ENCODE measurements at regions not wholly inside any gene's neighbourhood (a gene's known extent, or its start where the extent isn't known, plus 50 kb on each side); places are given as distances from the start of the nearest gene placed in this dataset.
"Not testable (repeated sequence)": the region's sequence is repeated elsewhere in the genome, so short reads cannot be mapped to it uniquely, and the experiment has no call there.

DNA sequence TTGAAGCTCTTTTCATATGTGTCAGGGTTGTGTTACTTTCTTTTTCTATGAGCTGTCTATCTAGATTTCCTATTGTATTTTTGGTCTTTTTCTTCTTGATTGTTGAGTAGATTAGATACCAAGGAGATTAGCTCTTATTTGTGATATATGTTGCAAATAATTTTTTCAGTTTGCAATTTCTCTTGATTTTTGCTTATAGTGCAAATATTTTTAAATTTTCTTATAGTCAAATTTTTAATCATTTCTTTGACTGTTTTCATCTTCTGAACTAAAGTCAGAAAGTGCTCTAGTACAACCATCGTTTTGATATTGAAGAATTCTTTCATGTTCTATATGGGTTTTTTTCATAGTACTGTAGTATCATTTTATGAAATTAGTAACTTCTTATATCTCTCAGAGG is 193.7 kb downstream of the OSTF1 start:
- DNase-seq (ENCODE audit: low spot score): no peak

DNA sequence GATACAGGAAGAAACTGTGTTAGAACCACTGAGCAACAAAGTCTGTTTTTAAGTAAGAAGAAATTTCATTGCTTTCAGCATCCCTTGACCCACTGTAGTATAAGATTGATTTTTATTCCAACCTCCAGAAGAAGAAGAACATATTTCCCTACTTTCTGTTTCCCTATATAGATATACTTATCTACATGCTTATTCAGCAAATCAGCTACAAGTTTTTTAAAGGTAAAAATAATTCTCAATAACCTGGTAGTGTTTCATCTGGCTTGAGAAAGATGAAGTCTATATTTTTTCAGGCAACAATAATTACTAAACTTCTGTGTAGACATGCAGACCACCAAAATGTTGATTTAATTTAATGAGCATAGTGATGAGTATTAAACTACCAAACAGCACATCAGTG is 201.0 kb downstream of the OSTF1 start:
- no peak for DNase-seq (ENCODE audit: low spot score)

DNA sequence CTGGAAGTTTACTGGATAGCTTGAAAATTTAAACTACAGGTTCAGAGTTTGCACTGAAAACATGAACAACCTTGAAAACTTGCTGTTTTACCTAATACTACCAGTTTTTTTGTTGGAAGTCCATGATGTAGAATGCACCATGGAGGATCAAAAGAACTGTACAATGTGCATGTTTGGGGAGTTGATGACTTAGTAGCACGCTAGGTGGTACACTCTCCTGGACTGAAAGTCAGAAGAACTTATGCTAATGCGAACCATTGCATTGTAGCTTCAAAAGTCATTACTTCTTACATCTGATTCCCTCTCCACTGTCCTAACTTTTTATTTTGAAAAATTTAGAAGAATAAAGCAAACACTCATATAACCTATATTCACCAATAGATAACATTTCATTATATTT is 211.0 kb downstream of the OSTF1 start:
- DNase-seq (ENCODE audit: low spot score): no peak

DNA sequence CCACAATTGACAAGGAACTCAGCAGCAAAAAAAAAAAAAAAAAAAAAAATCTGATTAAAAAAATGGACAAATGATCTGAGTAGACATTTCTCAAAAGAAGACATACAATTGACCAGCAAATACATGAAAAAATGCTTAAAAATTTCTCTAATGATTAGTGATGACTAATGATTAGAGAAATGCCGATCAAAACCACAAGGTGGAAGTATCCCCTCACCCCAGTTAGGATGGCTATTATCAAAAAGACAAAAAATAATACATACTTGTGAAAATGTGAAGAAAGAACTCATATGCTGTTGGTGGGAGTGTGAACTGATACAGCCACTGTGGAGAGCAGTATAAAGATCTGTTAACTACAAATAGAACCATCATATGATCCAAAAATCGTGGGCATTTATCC is 245.3 kb downstream of the OSTF1 start:
- DNase-seq (ENCODE audit: low spot score): no peak

DNA sequence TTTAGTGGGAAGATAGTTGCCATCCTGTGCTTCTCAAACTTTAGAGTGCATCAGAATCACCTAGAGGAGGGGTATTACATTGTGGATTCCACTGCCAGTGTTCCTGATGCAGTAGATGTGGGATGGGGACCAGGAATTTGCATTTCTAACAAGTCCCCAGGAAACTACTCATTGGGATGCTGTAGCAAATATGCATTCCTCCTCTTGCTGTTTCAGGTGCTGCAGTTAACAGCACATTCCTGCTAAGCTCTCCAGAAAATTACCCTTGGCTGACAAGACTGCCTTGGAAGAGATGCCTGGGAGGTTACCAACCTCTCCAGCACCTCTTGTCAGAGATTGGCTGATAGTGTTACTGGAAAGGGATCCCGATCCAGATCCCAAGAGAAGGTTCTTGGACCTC is 270.5 kb downstream of the OSTF1 start:
- no peak for DNase-seq (ENCODE audit: low spot score)

DNA sequence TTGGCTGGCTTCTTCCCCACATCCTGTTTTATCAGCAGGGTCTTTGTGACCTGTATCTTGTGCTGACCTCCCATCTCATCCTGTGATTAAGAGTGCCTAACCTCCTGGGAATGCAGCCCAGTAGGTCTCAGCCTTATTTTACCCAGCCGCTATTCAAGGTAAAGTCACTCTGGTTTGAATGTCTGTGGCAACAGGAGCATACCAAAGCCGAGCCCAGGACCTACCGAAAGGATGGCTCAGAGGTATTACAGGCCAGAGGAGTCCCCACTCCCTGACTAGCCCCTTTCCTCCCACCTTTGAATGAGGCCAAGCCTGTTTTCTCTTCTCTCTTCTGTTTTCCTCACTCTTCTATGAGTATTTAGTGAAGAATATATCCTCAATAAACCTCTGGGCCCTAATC is 271.3 kb downstream of the OSTF1 start:
- no peak for DNase-seq (ENCODE audit: low spot score)

DNA sequence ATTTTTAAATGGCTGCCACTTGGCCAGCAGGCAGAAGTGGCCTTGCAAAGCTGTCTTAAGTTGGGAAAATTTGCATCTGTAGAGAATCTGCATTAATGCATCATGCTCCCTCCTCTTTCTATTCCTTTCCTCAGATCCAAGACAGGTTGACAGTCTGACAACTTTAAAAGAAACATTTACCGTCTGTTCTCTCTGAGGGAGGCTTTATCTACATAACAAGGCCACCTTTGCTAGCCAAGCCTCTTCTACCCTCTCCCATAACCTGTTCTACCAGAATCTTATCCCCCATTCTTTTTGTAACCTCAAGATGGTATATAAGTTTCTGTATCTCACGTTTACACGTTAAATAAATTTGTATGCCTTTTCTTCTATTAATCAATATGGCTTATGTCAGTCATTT is 271.9 kb downstream of the OSTF1 start:
- DNase-seq (ENCODE audit: low spot score): no peak

DNA sequence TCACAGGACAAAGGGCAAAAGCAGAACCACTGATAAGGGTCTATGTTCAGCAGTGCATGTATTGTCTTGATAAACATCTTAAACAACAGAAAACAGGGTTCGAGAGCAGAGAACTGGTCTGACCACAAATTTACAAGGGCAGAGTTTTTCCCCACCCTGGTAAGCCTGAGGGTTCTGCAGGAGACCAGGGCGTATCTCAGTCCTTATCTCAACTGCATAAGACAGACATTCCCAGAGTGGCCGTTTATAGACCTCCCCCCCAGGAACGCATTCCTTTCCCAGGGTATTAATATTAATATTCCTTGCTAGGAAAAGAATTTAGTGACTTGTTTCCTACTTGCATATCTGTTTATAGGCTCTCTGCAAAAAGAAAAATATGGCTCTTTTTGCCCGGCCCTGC is 274.1 kb downstream of the OSTF1 start:
- DNase-seq (ENCODE audit: low spot score): not testable (repeated sequence)

DNA sequence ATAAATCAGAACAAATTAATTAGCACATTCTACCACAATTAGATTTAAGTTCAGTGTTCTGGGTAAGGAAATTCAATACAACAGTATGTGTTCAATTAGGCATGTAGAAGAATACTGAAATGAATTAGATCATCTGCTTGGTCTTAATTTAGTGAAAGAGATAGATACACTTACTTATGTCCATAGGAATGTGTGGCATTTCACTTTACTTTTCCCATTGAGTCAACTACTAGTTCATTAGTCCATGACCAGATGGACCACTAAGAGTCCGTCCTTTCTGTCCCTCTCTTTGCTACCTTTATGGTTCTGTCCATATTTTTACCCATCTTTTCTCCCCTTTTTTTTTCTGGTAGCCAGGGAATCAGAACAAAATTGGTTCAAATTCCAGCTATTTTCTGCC is 276.9 kb downstream of the OSTF1 start:
- no peak for DNase-seq (ENCODE audit: low spot score)

DNA sequence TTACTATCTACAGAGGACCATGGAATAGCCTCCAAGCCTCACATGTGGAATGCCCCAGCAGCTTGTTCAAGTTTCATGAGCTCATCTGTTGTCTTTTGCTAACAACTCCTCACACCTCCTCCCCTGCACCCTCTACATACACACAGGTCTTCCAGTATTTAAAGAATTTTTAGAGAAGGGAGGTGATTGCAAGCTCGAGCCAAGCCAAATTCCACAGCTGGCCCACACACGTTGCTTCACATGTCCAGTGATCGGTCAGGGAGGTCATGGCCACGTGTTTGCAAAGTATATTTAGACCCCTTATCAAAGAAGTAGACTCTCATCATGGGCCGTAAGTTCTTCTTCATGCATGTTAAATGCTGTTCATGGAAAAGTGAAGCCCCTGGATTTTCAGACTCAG is 281.7 kb downstream of the OSTF1 start:
- no peak for DNase-seq (ENCODE audit: low spot score)

DNA sequence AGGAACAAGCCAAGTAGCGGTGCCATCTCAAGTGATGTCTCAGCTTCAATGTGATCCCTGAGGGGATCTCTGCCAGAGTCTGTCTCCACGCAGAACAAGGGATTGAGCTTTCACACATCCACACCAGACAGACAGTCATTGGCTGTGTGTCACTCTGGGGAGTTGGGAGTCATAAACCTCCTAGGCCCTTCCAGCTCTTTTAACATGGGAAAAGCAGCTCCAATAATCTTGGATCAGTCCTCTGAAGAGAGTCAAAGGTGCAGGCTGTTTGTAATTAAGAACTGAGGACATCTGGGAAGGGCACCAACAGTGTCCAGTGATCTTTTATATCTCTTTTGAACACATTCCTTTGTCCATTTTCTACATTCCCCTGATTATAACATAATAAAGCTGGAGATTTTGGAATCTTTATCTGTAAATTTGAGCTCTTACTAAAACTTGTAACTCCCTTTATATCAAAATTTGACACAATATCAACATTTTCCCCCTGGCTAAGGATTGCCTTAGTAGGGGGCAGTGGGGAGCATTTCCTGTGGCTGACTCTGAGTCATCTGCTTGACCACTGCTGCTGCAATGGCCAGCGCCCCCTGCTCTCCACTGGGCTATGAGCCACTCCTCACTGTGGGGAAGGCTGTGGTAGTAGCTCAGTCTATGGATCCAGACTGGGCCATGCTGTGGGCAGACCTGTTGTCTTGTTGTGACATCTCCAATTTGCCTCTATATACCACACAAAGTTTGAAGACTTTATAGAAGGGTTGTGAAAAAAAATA is 284.4 kb downstream of the OSTF1 start:
- no peak for DNase-seq (ENCODE audit: low spot score)

DNA sequence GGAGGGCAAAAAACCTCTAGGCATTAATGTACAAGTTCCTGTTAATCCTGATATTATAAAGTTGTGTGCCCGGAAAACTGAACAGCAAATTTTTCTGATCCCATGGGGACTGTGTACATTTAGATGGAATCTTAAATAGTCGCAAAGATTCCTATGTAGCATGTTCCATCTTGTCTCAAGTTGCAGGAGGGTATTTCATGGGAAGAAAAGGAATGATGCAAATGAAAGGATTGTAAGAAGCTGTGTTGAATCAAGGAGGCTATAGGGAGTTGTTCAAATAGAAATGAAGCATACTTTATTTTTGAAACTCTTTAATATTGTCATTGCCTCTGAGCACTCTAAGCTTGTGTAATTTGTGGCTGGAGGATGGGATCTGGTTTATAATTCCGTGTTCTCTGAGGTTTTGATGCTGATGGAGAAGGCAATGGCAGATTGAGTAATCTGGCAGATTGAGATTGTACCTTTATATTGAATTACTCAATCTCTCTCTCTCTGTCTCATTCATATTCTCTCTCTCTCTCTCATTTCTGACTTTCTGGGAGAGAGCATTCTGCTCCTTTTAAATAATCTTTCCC is 288.5 kb downstream of the OSTF1 start:
- no peak for DNase-seq (ENCODE audit: low spot score)

DNA sequence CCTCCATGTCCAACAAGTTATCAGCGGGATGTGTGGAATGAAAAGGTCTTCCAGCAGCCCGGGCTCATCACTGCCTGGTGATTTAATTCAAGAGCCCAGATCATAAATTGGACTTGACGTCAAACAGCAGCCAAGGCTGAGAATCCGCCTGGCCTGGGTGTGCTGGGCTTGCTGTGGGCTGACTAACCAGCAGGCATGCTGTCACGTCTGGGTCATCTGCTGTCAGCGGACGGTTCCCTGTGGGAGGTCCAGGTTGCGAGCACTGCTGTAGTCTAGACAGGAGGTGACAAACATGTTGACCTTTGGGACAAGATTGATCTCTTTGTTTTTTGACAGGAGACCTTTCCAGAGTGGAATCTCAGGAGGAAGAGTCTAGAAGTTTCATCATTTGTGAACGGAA is 289.7 kb downstream of the OSTF1 start:
- no peak for DNase-seq (ENCODE audit: low spot score)

DNA sequence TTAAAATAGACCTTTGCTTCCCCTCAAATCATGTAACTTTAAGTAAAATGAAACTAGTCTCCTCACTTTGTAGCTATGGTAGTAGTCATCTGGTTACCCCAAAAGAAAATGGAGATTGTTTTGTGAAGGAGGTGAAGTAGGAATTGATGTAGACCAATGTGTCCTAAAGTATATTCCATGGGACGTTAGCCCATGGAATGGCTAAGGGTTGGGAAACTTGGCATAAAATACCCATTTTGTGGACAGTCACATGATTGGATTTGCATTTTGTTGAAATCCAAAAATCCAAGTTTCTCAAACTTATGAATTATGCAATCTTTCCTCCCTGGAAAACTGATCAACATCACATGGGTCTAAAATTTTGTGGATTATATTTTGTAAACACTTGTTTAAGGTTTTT is 290.6 kb downstream of the OSTF1 start:
- DNase-seq (ENCODE audit: low spot score): no peak

DNA sequence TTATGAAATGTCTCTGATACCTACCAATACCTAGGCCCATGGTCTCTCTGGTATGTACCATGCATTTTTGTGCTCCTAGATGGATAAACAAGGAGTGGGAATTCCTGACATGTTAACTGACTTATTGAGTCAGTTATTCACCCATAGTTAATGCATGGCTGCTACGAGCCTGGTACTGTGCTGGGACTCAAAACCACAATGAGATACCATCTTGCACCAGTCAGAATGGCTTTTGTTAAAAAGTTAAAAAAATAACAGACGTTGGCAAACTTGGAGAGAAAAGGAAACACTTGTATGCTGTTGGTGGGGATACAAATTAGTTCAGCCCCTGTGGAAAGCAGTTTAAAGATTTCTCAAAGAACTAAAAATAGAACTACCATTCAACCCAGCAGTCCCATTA is 293.8 kb downstream of the OSTF1 start:
- no peak for DNase-seq (ENCODE audit: low spot score)

DNA sequence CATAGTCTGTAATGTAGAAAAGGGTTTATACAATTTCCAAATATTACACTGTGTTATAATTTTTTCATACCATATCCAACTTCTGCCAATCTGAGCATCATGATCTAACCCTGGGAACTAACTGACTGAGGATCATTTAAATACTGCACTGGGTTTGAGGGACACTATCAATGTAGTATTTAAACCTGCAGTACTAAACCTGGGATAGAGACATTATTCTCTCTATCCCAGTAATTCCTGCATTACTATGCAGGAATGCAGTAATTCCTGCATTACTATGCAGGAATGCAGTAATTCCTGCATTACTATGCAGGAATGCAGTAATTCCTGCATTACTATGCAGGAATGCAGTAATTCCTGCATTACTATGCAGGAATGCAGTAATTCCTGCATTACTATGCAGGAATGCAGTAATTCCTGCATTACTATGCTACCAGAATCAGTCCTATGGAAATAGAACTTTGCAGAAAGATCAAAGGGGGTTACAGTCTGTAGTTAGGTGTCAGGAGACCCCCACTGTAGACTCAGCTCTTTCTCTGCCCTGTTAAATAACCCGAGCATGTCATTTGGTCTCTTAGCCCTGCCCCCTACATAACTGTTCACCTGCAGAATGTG is 295.2 kb downstream of the OSTF1 start:
- DNase-seq (ENCODE audit: low spot score): not testable (repeated sequence)

DNA sequence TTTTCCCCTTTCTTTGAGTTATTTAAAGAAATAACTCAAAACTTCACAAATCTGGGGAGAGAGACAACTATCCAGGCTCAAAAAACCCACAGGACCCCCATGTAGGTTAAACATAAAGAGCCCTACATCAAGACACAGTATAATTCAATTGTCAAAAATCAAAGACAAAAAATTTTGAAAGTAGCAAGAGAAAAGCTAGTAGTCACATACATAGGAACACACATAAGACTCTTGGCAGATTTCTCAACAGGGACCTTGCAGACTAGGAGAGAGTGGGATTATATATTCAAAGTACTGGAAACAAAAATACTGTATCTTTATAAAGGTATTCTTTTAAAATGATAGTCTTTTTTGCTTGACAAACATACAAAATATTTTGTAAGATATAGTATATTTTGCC is 296.9 kb downstream of the OSTF1 start:
- DNase-seq (ENCODE audit: low spot score): no peak

DNA sequence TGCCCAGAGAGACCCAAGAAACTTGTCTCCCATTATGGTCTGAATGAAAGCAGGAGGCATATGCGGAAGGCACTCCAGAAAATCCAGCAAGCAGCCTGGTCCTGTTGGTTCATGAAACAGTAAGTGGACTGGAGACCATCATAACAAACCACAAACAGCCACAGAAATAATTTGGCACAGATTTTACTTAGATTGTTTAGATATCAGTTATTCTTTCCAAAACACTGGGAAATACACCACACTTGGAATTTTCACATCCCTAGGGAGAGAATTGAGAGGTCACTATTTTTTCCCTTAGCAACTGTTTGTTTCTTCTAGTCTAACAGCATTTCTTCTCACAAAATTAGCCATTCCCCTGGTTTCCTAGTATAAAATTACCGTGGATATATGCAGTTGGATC is 300.8 kb downstream of the OSTF1 start:
- DNase-seq (ENCODE audit: low spot score): no peak

DNA sequence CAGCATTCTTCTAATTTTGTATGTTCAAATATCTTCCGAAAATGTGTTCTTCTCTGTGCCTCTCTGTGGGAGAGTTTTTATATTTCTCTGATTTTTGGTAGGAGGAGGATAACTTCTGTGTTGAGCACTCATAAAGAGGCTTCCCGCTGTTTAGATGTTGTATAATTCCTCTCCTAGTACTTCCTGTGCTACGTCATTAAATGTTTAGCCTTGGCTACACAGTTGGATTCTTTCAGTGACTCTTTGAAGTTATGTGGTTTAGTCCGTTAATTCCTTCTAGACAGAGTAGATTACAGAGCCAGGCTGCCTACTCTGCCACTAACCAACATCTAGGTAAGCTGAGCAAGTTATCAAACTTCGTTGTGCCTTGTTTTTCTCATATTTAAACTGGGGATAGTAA is 302.6 kb downstream of the OSTF1 start:
- DNase-seq (ENCODE audit: low spot score): no peak

DNA sequence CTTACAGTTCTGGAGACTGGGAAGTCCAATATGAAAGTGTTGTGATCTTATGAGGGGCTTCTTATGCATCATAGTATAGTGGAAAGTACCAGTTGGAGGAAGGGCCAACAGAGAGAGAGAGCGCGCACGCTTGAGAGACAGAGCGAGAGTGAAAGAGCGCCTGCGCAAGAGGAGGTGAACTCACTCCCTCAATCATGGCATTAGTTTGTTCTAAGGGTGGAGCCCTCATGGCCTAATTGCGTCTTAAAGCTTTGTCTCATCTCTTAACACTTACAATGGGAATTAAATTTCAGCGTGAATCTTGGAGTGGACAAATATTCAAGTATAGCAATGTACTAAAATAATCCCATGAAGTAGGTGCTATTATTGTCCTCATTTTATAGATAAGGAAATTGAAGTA is 303.2 kb downstream of the OSTF1 start:
- no peak for DNase-seq (ENCODE audit: low spot score)

DNA sequence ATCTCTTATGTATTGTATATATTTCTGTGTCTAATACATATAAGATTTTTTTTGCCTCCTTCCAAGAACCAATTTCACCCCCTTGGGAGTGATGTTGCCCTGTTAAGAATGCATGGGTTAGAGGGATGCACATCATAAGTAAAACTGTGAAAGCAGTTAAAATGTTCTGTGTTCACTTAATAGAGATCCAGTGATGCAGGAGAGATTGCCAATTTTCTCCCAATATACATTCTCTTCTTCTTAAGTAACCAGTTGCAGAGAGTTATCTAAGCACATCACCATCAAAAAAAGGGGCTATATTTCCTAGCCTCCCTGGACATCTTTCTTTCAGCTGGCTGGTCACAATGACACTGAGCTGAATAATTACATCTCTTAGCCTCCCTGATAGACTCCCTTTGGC is 307.0 kb downstream of the OSTF1 start:
- no peak for DNase-seq (ENCODE audit: low spot score)

DNA sequence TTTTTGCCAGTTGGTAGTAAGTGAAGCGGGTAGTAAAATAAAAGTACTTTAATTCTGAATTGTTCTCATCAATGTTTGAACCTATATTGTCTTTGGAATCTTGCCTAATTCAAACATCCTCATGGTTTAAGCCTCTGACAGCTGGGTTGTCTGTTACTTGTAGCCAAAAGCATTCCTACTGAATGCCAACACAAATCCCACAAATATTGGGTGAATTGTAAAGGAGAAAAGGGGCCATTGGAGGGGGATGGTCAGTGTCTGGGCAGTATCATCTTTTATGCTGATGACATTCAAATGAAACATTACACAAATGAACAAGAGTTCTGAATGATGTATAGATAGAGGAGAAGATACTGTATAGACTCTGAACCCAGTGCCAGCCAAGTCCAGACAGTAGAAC is 309.5 kb downstream of the OSTF1 start:
- DNase-seq (ENCODE audit: low spot score): no peak

DNA sequence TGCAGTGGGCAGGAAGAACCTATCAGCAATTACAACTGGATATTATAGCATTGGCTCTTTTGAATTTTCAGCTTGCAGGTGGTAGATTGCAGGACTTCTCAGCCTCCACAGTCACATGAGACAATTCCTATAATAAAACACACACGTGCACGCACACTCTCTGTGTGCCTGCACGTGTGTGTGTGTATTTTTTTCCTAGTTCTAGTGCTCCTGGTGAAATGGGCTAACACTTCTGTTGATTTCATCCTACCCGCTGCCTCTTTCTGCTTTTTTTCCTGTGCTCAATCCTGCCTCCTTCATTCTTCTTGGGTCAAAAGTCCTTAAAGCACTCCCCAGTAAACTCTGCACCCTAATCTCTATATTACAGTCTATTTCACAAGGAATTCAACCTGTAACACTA is 320.1 kb downstream of the OSTF1 start:
- DNase-seq (ENCODE audit: low spot score): no peak

DNA sequence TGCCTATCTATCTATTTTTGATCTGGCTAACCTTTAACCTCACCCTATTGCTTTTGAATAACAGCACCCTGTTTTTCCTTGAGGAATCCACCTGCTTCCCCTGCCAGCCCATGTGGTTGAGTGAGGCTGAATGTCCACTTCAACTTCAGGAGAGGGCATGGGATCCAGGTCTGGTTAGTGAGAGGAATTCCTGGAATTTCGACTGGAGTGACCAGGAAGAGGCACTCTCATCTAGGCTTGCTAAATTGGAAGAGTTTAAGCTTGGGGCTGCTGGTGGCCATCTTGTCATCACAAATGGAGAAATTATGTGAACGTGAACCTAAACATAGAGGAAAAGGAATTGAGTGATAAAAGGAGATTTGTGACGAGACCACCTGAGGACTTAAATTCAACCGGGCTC is 322.1 kb downstream of the OSTF1 start:
- DNase-seq (ENCODE audit: low spot score): no peak

Measured in activated CD4-positive, alpha-beta T cell treated with anti-CD3 and anti-CD28 coated beads, Interleukin-2, Interleukin-4, amounts not matched to agents 100 ng/mL and 50 ng/mL, durations not matched to agents 16 hours and 8 hours (primary cell).